ENCODE measurements at regions not wholly inside any gene's neighbourhood (a gene's known extent, or its start where the extent isn't known, plus 50 kb on each side); places are given as distances from the start of the nearest gene placed in this dataset.

DNA sequence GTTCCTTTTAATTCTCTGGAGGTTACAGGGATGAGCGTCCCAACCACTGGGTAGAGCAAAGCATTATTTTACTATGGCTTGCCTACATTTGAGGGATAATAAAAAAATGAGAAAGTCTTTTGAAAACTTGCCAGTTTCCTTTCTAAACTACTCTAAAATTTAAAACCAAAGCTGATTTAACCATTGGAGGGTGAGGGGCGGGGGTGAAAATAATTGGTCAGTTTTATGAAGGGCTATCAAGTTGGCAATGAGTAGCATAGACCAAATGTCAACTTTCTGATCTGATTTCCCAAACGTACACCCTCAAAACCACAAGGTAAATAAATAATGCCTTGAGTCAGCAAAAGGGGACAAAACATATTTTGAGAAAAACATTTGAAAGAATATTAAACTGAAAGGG, 85.7 kb upstream of the STK17B start:
- no peak overlapping the region for H3K4me3 ChIP-seq (ENCODE audit: low read depth, low read length)
- TF ChIP-seq, protein P1, sequence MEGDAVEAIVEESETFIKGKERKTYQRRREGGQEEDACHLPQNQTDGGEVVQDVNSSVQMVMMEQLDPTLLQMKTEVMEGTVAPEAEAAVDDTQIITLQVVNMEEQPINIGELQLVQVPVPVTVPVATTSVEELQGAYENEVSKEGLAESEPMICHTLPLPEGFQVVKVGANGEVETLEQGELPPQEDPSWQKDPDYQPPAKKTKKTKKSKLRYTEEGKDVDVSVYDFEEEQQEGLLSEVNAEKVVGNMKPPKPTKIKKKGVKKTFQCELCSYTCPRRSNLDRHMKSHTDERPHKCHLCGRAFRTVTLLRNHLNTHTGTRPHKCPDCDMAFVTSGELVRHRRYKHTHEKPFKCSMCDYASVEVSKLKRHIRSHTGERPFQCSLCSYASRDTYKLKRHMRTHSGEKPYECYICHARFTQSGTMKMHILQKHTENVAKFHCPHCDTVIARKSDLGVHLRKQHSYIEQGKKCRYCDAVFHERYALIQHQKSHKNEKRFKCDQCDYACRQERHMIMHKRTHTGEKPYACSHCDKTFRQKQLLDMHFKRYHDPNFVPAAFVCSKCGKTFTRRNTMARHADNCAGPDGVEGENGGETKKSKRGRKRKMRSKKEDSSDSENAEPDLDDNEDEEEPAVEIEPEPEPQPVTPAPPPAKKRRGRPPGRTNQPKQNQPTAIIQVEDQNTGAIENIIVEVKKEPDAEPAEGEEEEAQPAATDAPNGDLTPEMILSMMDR (IDR thresholded peaks at IDR 0.05; ENCODE audit: borderline replicate concordance, insufficient read depth, low read depth, low read length): no peak

DNA sequence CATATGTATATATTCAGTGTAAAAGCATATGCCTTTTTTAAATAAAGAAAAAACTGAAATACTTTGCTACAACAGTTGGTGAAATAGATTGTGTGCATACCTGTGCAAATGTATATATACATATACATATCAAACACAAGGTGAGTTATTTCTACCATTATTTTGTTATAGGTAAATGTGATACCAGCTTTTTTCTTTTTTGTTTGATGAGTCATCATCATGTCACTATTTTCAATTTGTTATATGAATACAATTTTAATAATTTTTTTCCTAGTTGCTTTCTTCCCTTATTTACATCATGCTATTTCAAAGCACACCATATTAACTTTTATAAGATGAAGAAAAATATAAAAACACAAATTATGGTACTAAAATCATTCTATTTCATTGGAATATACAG, 87.0 kb upstream of the STK17B start:
- TF ChIP-seq, protein P1 (IDR thresholded peaks at IDR 0.05; ENCODE audit: borderline replicate concordance, insufficient read depth, low read depth, low read length): no peak
- H3K4me3 ChIP-seq (ENCODE audit: low read depth, low read length): no peak overlapping the region

DNA sequence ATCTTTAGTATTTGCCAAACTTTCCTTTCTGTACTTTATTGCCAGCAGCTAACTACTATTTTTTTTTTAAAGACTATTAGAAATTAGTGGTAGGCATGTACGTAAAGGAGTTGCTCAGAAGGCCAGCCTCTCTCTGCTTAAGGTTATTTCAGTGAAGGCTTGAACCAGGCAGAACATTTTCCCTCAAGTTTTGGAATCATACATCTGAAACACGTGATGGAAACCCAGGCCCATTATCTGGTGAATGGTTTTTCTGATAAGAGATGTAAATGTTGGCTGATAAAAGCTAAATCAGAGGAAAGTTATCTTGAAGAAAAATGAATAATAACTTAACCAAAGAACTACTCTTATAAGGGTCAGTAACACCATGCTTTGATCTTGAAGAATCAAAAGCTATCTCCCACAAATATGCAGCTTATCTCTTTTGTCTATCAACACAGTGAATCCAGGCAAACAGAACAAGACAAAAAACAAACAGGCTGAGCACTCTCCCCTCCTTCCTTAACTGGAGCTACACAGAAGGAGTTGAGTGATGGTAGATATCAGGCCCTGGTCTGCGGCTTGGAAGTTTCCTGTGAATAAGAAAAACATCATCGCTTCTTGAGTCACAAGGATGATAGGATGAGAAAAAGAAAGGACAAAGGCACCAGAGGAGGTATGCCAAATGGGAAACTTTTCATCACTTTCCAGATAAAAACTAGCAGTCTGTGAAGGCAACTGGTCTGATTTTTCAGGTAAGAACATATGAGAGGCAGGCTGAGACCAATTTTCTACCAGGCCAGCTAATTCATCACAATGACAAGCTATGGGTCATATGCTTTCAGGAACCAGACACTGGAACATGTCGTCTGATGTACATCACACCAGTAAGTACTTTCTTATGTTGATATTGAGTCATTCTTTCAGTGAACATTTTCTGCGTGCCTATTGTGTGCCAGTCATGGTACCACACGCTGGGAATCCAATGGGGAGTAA, 88.4 kb upstream of the STK17B start:
- no peak overlapping the region for H3K4me3 ChIP-seq (ENCODE audit: low read depth, low read length)
- TF ChIP-seq, protein P1 (IDR thresholded peaks at IDR 0.05; ENCODE audit: borderline replicate concordance, insufficient read depth, low read depth, low read length): no peak

DNA sequence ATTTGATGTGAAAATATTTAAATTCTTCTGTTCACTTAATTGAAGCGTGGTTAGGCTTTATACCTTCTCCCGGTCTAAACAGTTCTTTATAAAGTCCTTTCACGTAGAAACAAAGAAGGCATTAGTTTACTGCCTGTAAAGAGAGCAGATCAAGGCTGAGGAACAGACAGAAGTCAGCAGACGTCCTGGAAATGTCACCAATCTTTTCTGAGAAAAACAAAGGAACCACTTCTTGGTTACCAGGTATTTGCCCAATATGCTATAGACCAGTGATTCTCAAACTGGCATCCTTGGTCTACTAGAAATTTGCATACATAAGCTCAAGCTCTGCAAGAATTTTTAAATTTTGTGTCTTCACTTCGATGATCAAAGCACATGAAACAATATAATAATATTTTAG, 89.2 kb upstream of the STK17B start:
- TF ChIP-seq, protein P1 (IDR thresholded peaks at IDR 0.05; ENCODE audit: borderline replicate concordance, insufficient read depth, low read depth, low read length): no peak
- no peak overlapping the region for H3K4me3 ChIP-seq (ENCODE audit: low read depth, low read length)

DNA sequence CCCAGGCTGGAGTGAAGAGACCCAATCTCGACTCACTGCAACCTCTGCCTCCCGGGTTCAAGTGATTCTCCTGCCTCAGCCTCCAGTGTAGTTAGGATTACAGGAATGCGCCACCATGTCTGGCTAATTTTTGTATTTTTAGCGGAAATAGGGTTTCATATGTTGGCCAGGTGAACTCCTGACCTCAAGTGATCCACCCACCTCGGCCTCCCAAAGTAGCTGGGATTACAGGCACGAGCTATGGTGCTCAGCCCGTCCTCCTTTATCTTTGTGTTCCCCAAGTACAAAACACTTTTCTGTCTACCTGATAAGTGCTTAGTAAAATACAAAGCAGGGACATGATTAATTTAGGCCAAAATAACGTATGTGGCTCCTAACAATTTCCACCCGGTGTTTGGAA, 91.2 kb upstream of the STK17B start:
- no peak overlapping the region for H3K4me3 ChIP-seq (ENCODE audit: low read depth, low read length)
- TF ChIP-seq, protein P1 (IDR thresholded peaks at IDR 0.05; ENCODE audit: borderline replicate concordance, insufficient read depth, low read depth, low read length): no peak

DNA sequence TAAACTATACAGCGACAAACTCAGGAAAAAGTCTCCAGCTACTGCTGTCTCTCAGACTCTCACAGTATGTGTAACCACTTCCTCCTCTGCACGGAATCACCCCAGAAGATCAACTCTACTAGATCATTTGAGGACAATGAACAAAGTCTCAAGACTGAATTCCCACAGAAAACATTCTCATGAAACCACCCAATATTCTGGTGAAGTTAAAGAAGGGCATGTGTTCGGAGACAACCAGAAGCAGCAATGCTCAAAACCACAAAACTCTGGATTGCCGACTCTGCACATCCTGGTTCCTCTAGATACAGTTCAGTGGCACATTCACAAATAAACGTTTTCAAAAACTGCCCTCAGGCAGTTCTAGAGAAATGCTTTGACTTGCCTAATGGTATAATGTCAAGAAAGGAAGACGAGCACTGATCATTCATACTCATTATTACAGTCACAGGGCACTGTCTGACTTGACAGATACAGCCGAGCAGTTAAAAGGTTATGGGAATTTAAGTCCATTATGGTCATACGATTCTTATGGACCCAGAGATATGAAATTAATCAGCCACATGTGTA, 91.9 kb upstream of the STK17B start:
- no peak overlapping the region for H3K4me3 ChIP-seq (ENCODE audit: low read depth, low read length)
- TF ChIP-seq, protein P1 (IDR thresholded peaks at IDR 0.05; ENCODE audit: borderline replicate concordance, insufficient read depth, low read depth, low read length): no peak

DNA sequence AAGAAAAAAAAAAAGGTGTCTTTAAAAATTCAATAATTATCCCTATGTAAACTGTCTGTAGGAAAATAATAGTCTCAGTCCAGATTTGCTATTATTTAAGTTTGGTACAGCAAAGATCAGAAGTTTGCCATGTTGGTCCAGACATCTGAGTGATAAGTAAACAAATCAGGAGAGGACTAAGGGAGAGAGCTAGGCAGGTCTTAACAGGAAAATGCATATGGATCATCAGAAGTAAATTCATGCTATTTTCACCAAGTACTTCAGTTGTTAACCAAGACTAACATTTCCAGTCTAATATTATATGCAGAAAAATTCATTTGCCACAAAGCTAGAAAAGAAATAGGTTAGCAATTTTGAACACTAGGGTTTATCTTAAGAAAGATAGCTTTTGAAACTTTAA, 95.0 kb upstream of the STK17B start:
- TF ChIP-seq, protein P1 (IDR thresholded peaks at IDR 0.05; ENCODE audit: borderline replicate concordance, insufficient read depth, low read depth, low read length): no peak
- H3K4me3 ChIP-seq (ENCODE audit: low read depth, low read length): no peak overlapping the region
